NCI-H345 (cell line): ENCODE measurements at regions not wholly inside any gene's neighbourhood (a gene's known extent, or its start where the extent isn't known, plus 50 kb on each side); places are given as distances from the start of the nearest gene placed in this dataset.
"Not testable (repeated sequence)": the region's sequence is repeated elsewhere in the genome, so short reads cannot be mapped to it uniquely, and the experiment has no call there.

Source experiments
- DNase-seq: peaks from one replicate; lab custom pipeline; 2025; lab: John Stamatoyannopoulos, UW

DNA sequence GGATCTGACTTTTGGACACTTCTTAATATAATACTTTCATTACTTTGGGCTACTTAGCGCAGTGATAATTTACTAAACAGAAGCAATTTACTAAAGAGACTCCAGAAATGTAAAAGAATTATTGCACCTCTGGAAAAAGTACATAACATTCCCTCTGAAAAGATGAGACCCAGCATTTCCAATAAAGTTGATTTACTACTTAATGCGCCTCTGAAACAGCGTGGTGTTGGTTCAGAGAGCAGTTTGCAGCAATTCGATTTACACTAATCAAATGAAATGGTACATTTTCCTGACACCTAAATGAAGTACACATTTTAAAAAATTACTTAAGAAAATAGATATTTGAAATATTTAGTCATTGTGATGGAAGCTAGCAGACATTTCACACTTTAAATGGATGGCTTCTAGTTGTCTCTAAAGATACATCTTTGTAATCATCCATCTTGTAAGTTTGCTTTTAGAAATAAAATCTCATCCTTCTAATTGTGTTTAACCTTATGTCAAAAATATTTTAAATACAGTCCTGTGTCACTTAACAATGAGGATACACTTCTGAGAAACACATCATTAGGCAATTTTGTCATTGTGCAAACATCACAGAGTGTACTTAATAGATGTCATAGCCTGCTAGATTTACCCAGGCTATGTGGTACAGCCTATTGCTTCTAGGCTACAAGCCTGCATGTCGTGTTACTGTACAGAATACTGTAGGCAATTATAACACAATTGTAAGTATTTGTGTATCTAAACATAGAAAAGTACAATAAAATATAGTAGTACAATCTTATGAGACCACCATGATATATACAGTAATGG, 284.6 kb upstream of the UBE2E3 start:
- DNase-seq, result no peak

DNA sequence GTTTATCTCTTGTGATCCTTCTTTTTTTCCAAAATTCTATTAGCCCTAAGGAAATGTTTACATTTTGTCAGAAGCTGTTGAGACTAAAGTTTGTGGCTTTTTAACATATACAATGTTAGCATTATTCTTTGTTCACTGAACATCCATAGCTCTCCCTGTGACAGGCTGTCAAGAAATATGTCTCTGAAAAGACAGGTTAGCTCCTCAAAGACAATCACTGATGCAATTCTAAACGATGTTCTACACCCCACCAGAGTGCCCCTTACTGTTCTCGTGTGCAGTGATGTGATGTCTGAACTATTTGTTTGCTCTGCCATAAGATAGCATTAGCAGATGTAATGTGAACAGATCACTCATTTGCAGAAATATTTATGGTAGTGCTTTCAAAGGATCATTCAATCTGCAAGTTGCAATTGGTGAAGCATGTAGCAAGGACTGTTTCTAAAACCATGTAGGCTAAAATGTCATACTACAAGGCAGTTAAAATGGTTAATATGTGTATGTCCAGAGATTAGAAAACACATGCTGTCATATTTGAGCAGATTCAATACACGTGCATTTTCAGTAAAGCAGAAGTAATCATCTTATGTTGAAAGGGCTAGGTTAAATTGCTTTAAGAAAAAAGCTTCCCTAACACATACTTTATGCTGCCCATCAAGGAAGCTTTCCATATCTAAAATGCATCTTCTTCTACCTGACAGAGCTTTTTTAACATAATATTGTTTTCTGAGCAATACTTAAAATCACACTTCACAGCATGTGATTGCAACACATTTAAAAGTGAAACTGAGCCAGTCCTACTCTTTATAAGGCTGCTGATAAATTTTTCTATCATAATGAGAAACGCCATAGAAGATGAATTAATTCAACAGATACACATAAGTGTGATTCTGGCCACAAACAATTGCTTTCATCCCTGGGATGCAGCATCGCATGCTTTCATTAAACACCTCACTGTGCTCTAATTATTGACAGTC, 285.7 kb upstream of the UBE2E3 start:
- no peak for DNase-seq

DNA sequence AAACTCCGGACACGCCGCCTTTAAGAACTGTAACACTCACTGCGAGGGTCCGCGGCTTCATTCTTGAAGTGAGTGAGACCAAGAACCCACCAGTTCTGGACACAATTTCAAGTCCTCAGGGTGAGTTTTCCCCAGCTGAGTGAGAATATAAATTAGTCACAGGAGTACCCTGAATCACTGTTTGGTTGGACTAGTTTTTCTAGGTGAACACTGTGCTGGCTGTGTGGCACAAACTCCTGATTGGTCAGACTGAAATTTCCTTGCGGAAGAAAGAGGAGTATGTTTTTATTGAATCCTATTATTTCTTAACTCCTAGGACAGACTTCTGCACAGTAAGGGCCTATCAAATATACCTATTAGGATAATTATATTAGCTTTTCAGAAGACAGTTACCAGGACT, 288.1 kb upstream of the UBE2E3 start:
- DNase-seq, result no peak

DNA sequence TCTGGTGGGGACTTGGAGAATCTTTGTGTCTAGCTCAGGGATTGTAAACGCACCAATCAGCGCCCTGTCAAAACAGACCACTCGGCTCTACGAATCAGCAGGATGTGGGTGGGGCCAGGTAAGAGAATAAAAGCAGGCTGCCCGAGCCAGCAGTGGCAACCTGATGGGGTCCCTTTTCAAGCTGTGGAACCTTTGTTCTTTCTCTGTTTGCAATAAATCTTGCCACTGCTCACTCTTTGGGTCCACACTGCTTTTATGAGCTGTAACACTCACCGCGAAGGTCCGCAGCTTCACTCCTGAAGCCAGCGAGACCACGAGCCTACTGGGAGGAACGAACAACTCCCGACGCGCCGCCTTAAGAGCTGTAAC, 288.6 kb upstream of the UBE2E3 start:
- not testable (repeated sequence) for DNase-seq

DNA sequence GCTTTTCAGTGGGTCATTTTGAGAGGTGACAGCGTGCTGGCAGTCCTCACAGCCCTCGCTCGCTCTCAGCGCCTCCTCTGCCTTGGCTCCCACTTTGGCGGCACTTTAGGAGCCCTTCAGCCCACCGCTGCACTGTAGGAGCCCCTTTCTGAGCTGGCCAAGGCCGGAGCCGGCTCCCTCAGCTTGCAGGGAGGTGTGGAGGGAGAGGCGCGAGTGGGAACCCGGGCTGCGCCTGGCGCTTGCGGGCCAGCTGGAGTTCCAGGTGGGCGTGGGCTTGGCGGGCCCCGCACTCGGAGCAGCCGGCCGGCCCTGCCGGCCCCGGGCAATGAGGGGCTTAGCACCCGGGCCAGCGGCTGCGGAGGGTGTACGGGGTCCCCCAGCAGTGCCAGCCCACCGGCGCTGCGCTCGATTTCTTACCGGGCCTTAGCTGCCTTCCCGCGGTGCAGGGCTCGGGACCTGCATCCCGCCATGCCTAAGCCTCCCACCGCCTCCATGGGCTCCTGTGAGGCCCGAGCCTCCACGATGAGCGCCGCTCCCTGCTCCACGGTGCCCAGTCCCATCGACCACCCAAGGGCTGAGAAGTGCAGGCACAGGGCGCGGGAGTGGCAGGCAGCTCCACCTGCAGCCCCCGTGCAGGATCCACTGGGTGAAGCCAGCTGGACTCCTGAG, 289.1 kb upstream of the UBE2E3 start:
- not testable (repeated sequence) for DNase-seq

DNA sequence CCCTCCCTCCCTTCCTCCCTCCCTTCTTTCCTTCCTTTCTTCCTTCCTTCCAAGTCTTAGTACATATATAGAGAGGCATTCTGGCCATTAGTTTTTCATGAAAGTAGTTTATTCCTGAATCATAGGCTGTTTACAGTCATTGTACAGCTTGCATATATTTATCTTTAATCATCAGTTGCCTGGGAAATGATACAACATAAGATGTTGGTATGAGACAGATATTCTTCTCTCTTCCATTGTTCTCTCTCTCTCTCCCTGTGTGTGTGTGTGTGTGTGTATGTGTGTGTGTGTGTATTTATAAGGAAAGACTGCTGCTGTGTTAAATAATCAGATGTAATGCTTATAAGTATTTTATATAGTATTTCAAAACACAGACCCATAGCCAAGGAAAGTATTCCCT, 289.8 kb upstream of the UBE2E3 start:
- DNase-seq, result no peak

DNA sequence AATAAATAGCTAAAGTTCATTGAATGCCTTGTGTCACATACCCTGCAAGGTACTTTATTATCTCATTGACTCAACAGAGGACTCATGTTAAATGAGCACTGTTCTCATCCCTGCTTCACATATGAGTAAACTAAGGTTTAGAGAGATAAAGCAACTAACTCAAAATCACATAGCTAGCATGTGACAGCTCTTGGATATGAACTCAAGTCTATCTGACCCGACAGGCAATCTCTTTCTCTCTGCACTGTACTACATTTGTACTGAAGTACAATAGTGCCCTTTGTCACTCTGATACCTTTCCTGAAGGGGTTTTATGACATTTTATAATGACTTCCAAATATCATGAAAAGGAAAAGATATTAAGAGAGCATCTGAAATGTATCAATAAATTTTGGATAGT, 297.5 kb upstream of the UBE2E3 start:
- no peak for DNase-seq

DNA sequence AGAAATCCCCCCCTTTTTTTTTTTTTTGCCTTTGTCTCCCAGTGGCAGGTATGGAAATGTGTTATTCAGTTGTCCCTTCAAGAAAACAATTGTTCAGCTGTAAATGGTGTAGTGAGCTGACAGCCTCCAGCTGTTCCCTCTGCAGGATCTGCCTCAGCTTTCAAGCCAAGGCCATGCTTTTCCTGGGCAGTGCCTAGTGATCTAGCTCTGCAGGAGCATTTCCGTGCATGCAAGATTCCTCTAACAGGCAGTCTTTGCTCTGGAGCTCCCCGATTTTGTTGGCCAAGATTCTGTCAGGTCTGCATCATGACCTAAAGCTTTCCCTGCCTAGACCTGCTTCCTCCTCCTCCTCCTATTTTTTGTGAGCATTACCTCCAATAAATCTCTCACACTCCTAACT, 300.7 kb upstream of the UBE2E3 start:
- DNase-seq, result no peak

DNA sequence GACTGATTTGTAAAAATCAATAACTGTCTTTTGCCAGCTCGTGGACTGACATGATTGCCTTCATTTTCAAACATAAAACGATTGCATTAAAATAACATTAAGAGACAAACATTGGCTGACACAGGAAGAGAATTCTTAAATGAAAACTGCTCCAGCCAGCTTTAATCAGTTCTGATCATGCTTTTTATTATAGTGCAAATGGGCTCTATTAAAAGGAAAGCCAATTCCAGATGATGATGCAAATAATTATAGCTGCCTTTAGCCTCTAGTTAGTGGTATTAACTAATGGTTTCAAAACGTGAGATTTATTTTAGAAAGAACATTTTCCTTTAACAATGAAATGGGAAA, 301.8 kb upstream of the UBE2E3 start:
- no peak for DNase-seq

DNA sequence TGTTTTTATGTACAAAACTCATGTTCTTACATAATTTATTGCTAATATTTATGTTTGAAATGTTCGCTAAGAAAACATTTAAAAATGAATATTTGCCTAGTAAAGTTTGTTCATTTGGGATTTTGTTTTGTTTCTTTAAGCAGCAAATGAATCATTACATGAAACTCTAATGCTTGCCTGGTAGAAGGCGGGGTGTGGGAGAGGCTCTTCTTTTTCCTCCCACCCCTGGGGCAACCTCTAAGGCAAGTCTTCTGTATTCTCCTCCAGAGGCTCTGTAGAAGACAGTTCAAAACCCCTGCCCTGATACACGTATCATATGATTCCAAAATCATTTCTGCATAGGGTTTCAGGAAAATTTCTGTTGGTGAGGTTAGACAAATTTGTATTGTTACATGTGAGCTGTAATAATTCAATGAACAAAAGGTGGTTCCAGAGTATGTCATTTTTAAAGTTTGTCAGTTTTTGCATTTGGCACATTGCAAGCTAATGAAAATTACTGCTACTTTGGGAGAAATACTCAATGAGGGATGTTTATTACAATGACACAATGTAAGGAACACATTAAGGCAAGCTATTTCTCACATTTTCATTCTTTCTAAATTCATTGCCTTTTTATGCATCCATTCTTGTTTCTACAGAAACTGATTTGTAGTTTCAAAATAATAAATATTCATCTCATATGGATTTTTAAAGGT, 302.3 kb upstream of the UBE2E3 start:
- no peak for DNase-seq

DNA sequence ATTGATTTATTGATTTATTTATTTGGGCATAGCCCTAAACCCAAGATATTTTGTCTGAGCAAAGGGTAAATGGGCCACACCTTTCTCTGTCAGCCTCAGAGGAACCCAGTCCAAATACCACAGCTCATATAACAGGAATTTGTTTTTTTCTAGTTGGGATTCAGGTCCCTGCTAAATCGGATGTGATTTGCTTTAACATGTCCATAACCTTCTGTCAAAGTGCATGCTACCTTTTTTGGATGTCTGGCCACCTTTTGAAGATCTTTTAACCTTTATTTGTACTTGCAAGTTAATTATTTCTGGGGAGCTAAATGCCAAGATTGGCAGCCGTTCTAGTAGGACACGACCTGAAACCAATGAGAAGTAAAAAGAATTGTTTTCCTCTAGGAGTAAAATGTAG, 303.2 kb upstream of the UBE2E3 start:
- no peak for DNase-seq

DNA sequence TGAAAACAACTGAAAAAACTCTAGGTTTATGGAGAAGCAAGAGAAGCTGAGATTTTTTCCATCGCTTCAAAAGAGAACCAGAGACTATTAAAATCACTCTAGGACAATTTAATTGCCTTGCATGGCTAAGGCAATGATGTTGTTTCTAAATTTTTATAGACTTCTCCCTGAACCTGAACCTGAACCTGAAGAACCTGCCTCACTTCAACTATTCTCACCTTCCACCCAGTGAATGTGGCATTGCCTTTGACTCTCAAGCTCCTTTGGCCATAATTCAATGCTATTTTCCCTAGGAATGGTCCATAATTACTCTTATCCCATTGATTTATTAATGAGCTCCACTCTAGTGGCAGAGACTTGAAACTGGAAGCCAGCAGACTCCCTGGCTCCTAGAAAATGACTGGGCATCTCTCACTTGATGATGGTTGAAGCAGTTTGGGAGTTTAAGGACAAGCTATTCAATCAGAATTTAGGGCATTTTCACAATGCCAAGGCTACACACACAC, 303.8 kb upstream of the UBE2E3 start:
- DNase-seq, result no peak

DNA sequence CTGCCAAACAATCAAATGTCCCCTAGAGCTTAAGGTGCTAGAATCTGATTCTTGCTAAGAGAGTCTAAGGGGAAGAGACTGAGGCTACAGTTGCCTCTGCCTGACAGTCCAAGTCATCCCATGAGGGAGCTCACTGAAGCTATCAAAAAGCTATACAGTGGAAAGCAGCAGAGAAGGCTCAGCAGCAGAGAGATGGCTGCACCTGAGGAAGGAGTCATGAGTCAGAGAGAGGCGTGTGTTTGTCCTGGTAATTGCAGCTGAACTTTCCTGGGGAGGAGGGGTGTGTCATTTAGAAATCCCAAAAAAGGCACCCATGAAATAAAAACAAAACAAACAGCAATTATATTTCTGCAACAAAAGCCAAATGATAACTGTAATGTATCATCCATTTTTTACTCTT, 305.2 kb upstream of the UBE2E3 start:
- no peak for DNase-seq

DNA sequence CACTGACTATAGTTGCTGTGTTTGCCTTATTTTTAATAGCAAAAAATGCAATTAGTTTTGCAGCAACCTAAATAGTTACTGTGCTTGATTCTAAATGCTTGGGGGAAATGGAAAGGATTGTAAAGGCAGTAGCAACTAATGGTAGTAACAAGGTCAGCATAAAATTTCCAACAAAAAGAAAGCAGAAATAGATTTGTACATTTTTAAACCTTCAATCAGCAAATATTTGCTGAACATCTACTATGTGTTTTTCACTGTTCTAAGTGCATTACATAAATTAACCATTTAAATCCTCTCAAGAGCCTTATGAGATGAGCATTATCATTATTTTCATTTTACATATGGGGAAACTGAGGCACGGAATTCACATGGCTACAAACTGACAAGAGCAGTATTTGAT, 308.0 kb upstream of the UBE2E3 start:
- no peak for DNase-seq

DNA sequence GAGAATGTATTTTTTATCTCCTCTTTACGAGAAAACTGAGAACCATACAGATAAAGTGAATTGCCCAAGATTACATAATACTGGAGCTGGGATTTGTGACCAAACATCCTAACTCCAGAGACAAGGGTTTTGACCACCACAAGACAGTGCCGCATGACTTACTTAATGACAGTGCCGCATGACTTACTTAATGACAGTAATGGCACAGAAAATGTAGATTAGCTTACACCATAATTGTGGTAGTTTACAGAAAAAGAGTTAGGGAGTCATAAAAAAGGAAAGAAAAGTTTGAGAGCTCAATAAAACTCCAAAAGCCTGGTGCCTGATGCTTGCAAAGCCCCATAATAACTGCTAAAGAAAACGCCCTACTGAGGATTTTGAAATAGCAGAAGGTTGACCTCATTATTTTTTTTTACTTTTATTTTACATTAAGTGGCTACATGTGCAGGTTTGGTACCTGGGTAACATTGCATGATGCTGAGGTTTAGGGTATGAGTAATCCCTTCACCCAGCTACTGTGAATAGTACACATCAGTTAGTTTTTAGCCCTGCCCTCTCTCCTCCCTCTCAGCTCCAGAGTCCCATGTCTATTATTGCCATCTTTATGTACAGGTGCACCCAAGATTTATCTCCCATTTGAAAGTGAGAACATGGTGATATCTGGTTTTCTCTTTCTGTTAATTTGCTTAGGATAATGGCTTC, 310.0 kb upstream of the UBE2E3 start:
- DNase-seq, result no peak

DNA sequence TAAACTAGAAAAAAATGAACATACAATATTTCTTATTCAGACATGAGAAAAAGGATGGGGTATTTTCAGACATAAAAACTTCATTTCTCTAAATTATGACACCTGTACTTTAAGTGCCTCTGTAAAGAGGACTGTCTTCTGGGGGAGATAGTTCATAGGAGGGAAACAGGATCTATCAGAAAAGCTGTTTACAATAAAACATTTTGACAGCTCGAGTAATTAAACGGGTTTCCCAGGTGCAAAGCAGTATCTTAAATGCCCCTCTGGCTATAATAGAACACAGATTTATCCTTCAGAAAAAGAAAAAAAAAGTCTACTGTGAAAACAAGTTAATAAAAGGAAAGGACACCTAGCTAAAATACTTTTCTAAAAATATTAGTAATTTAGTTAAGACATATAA, 311.4 kb upstream of the UBE2E3 start:
- DNase-seq, result no peak

DNA sequence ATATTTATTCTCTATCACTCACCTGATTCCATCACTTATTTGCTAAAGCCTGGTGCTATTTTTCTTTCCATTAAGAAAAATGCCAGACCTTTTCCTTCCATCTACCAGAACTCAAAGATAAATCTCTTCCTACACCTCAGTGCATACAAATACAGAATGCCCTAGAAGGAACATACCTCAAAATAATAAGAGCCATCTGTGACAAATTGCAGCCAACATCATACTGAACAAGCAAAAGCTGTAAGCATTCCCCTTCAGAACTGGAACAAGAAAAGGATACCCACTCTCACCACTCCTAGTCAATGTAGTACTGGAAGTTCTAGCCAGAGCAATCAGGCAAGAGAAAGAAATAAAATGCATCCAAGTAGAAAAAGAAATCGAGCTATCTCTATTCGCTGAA, 315.9 kb upstream of the UBE2E3 start:
- DNase-seq, result no peak

DNA sequence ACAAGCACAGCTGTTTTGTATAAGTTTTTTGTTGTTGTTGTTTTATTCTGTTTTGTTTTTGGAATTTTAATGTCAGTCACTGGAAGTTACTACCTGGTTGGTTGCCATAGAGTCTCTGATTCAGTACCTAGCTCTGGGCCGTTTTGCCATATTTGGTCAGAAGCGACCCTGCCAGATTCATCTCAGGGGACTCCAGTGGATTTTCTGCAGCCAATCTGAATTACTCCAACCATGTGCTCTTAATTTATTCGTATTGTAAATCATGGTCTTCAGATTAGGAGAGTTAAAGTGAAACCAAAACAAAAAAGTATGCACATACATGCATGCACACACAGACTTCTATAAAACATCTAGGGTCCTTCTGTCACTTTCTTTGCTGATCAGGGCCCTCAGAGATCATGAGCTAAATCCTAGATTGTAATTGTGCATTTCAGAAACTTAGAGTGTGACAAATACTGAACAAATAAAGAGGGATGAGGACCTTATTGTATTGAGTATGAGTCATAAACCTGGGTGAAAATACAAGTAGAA, 317.4 kb upstream of the UBE2E3 start:
- no peak for DNase-seq

DNA sequence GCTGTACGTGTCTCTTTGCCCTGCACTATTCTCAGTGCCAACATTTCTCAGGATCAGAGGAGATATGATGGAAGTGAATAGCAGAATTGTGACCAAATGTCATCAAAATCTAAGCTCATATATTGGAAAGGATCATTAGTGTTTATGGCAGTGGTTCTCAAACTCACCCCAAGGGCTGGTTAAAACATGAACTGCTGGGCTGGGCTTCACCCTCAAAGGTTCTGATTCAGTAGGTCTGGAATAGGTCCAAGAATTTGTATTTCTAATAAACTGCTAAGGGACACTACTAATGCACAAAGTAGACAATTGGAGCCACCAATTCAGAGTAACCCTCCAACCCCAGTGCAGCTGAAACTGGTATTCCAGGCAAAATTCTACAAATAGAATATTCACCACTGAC, 317.9 kb upstream of the UBE2E3 start:
- DNase-seq, result no peak

DNA sequence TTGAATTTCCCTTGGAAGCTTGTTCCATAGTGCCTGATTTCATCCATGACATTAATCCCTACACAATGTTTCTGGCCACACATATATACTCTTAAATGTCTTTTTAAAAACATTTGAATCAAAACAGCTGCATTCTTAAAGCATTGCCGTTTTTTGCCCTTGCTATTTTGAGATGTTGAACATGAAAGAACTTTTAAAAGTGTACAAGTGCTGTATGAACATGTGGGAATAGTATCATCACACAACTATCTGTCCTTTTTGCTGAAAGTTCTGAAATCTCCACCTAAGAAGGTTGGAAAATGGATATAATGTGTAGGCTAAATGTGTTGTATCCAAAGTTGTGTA, 318.7 kb upstream of the UBE2E3 start:
- no peak for DNase-seq
